ENCODE measurements at regions not wholly inside any gene's neighbourhood (a gene's known extent, or its start where the extent isn't known, plus 50 kb on each side); places are given as distances from the start of the nearest gene placed in this dataset.

DNA sequence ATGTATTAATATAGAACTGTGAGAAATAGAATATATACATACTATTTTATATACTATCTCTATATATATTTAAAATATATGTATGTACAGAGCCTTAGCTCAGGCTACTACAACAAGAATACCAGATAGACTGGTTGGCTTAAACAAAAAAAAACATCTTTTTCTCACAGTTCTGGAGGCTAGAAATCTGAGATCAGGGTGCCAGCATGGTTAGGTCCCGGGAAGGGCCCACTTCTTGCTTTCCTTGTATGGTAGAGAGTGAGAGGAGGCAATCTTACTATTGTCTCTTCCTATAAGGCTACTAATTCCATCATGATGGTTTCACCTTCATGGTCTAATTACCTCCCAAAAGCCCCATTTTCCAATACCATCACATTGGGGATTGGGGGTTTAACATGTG lies 613.0 kb downstream of the ZNF608 start:
- no peak for TF ChIP-seq CTCF (conservative IDR thresholded peaks at IDR 0.05 in 1 of 2, IDR thresholded peaks at IDR 0.05 in 1 of 2; ENCODE audit: low read depth in 1 of 2, low read length in 2 of 2)
- TF ChIP-seq EZH2 (IDR thresholded peaks at IDR 0.05; ENCODE audit: low read length, missing control alignments) = no peak

Measured in fibroblast of lung (primary cell).